Hypothalamus (tissue), 51 donors: ENCODE measurements at regions not wholly inside any gene's neighbourhood (a gene's known extent, or its start where the extent isn't known, plus 50 kb on each side); places are given as distances from the start of the nearest gene placed in this dataset.

Source experiments
- DNase-seq, 51 donors: peaks; one replicate each; lab custom pipeline; 2025; lab: John Stamatoyannopoulos, UW

- no peak for DNase-seq
Measured at GRCh38 chr11:33617672-33618350, 82.8 kb downstream of the C11orf91 start.

- no peak for DNase-seq
Measured at GRCh38 chr11:33616552-33616951, 84.1 kb downstream of the C11orf91 start.

DNA sequence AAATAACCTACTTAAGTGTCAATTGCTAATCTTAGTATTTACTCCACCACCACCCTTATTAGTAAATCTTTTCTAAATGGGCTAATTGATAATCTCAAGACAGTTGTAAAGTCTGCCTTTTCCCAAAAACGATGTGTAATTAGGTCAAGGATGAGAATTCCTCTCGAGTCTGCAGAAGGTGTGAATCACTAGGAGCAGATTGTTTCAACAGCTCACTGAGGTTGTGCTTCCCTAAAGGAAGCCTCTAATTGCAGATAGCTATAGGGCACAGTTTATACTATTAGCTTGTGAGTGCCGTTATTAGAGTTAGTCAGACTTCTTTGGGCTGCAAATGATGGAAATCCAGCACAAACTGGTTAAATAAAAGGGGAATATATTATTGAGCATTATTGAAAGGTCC lies 84.9 kb downstream of the C11orf91 start:
- DNase-seq: no peak

- DNase-seq: no peak
Measured at GRCh38 chr11:33613404-33613803, 87.2 kb downstream of the C11orf91 start.

GRCh38 chr11:33610903-33611302 lies 89.7 kb downstream of the C11orf91 start:
- DNase-seq: no peak

GRCh38 chr11:33608386-33608785 lies 92.2 kb downstream of the C11orf91 start:
- DNase-seq: no peak

- no peak for DNase-seq
Measured at GRCh38 chr11:33606762-33607161, 93.9 kb downstream of the C11orf91 start.

GRCh38 chr11:33605703-33606102 lies 94.9 kb downstream of the C11orf91 start:
- DNase-seq: no peak

GRCh38 chr11:33598426-33599069 lies 102.1 kb downstream of the C11orf91 start:
- DNase-seq: peak in 23 of 51 donors; percentile 0 to 80 (median 24)

DNA sequence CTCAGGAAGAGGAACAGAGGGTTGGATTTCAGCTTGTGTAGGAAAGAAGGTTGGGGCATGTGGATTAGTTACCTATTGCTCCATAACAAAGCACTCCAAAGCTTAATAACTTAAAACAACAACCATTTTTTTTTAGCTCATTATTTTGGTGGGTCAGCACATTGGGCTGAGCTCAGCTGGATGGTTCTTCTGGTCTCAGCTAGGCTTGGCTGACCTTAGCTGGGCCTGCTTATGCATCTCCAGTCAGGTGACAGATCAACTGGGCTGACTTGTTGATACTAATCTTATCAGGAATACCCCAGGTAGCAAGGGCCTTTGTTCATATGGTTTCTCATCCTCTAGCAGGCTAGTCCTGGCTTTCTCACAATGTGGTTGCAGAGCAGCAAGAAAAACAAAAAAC lies 106.4 kb downstream of the C11orf91 start:
- no peak for DNase-seq

DNA sequence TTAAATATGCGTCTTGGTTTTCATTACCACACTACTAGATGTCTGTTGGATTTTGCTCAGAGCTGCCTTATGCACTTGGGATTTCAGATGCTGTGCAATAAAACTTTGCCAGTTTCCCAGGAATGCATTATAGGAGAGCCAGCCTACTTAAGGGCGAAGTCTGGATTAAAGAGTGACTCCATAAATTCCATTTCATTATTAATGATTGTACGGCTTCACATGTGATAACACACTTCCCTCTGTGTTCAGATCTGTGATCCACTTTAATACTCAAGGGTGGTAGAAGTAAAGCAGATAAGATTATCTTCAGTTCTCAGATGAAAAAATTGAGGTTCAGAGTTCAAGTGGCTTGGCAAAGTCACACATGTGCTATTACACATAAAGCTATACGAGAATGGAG lies 110.2 kb downstream of the C11orf91 start:
- no peak for DNase-seq

GRCh38 chr11:33588056-33588455 lies 112.6 kb downstream of the C11orf91 start:
- DNase-seq: no peak

- DNase-seq: no peak
Measured at GRCh38 chr11:33585586-33586209, 114.9 kb downstream of the C11orf91 start.

DNA sequence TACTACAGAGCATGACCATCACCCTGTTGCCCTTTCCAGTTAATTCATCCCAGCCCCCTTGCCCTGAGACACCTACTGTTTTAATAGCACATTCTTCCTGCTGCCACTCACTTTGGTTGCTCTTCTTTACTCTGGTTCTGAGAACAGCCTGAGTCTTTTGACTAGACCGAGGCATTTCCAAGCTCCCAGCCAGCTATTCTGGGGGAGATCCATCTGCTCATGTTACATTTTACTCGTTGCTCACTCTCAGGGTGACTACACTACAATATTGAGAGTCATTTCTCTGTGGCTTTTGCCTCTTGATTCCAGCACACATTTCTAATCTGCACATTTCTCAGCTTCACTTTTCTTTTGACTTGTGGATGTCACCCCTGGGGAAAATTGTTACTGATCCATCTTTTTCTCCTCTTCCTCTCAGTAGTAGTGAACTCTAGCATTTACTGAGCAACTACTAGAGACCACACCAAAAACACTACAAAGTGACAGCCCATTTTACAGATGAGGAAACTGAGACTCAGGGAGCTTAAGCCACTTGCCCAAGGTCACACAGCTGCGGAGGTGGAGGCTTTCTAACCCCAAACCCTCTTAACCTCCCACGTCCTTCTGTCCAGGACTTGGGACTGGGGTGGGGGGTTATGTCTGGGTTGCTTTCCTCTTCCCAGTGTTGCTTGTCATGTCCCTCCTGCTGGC lies 117.8 kb downstream of the C11orf91 start:
- DNase-seq: no peak

DNA sequence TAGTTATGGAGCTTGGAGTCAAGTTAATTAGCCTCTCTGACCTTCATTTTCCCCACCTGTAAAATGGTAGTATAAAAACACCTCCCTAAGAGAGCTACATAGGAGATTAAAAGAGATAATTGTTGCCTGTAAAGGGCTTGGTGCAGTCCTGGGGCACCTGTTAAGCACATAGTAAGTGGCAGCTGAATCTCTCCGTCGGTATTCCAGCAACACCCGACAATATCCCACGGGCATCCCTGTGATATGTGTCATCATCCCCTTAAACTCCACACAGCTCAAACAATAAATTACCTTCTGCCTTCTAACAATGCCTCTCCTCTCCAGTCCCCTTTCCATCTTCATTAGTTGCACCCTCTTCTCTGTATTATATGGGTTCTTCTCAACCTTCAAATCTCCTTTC lies 121.5 kb downstream of the C11orf91 start:
- DNase-seq: no peak

DNA sequence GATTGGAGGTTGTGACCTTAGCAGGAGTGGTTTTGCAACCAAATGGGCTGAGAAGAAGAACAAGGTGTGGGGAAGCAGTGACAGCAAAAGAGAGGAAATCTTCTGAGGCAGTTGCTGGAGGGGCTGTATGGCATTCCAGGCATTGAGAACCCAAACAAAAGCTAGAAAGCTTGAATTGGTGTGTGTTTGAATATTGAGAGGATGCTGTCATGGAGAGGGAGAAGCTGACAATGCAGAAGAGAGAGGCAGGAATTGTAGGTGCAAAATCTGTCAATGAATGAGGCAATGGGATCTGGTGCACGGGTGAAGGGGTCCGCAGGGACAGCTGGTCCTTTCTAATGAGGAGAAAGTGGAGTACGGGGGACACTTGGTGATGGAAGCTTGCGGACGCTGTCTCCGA lies 123.4 kb downstream of the C11orf91 start:
- no peak for DNase-seq

GRCh38 chr11:33575311-33575710 lies 125.3 kb downstream of the C11orf91 start:
- no peak for DNase-seq

DNA sequence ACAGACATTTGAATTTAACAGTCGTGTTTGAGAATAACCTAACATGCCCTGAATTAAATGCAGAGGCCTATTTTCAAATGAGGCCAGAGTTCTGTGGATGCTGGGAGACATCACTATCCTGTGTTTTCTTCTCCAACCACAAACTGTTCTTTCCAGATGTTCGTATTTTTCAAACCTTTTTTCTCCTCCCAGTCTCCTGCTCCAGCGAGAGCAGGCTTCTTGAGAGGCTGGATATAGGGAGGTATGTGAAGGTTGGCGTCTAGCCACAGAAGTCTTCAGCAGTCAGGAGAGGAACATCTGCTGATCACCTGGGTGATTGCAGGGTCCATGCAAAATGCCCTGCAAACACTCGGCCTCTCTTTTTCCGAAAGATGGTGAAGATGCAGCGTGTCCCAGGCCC lies 126.3 kb downstream of the C11orf91 start:
- no peak for DNase-seq

DNA sequence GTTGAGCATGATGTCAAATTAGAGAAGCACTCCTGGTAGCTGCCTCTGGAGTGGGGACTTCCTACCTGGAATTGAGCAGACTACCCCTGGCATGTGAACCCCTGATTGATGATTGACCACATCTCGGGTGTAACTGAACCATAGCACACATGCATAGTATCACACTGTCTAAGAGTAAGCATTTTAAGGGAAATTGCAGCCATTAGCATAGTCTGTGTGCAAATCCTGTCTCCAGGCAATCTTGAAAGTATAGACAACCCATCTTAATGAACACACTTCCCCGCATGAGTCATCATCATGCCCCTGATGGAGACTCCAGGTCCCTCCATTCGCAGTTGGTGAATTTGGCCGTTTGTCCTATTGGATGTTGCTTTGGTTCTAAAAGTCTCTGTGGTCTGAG lies 131.3 kb downstream of the C11orf91 start:
- DNase-seq: no peak

GRCh38 chr11:33567004-33567403 lies 133.6 kb downstream of the C11orf91 start:
- DNase-seq: no peak

DNA sequence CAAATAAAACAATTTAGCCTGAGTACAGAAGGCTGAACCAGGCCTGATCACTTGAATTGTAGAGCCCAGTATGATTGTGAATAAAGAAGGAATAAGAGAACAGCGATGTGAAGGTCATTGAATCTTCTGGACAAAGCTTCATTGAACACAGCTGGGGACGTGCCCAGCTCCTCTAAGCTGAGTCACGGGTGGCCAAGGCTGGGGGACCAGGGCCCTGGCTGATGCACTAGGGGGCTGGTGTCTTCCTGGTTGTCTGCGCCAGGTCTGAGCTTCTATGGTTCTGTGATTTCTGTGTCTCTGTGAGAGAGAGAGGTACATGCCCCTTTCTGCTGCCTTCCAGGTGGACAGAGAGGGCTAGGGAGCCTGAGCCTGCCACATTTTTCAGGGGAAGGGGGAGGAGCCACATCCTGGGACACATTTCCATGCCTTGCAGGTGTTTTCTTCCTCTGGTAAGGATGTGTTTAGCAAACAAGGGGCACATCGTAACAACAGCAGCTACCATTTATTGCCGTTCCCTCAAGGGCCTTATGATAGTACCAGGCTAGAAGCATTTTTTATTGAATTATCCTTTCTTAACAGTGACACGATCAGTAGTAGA lies 135.7 kb downstream of the C11orf91 start:
- DNase-seq: peak in 36 of 51 donors; percentile 4 to 73 (median 26)
